GM23338 (cell line): ENCODE measurements at regions not wholly inside any gene's neighbourhood (a gene's known extent, or its start where the extent isn't known, plus 50 kb on each side); places are given as distances from the start of the nearest gene placed in this dataset.

Source experiments
- ATAC-seq: fragments of 200-7000 bp; cut with Tn5 transposase; 3 replicates; pipeline ENCODE4 v1.9.1; 2020
- DNase-seq: peaks from one replicate; pipeline ENCODE4 v3.0.0-alpha.2; 2015; ENCODE audit warnings: low spot score
- H2AFZ ChIP-seq: fragments of 200-600 bp; sonication (generic); 2 replicates; pipeline ENCODE4 v1.8.0; 2016; ENCODE audit warnings: antibody characterized with exemption, mild to moderate bottlenecking, moderate library complexity
- H3F3A ChIP-seq: fragments of 200-600 bp; sonication (generic); replicated peaks from 2 replicates; pipeline ENCODE4 v1.8.0; 2017; ENCODE audit warnings: antibody characterized with exemption, mixed run types, low read depth
- H3K27ac ChIP-seq: fragments of 200-600 bp; sonication (generic); 2 replicates; pipeline ENCODE4 v1.6.1; 2016; ENCODE audit warnings: low read depth
- H3K27me3 ChIP-seq: fragments of 200-600 bp; sonication (generic); 2 replicates; pipeline ENCODE4 v1.8.0; 2016; ENCODE audit warnings: mild to moderate bottlenecking, mixed run types, moderate library complexity; ENCODE audit not compliant: insufficient read depth
- H3K36me3 ChIP-seq: fragments of 200-600 bp; sonication (generic); 2 replicates; pipeline ENCODE4 v1.8.0; 2016; ENCODE audit warnings: mild to moderate bottlenecking; ENCODE audit not compliant: insufficient read depth
- H3K4me1 ChIP-seq: fragments of 200-600 bp; sonication (generic); 2 replicates; pipeline ENCODE4 v1.8.0; 2016; ENCODE audit warnings: mild to moderate bottlenecking, moderate library complexity; ENCODE audit not compliant: insufficient read depth
- H3K4me2 ChIP-seq: fragments of 200-600 bp; sonication (generic); 2 replicates; pipeline ENCODE4 v1.7.1; 2017; ENCODE audit warnings: mixed run types
- H3K4me3 ChIP-seq: fragments of 200-600 bp; sonication (generic); 2 replicates; pipeline ENCODE4 v1.6.1; 2016; ENCODE audit warnings: mixed run types
- H3K79me2 ChIP-seq: fragments of 200-600 bp; sonication (generic); replicated peaks from 2 replicates; pipeline ENCODE4 v1.8.0; 2017; ENCODE audit warnings: mild to moderate bottlenecking; ENCODE audit not compliant: insufficient read depth
- H3K9me2 ChIP-seq: fragments of 200-600 bp; sonication (generic); 2 replicates; pipeline ENCODE4 v1.8.0; 2017; ENCODE audit not compliant: insufficient read depth
- H4K20me1 ChIP-seq: fragments of 200-600 bp; sonication (generic); replicated peaks from 2 replicates; pipeline ENCODE4 v1.8.0; 2017; ENCODE audit warnings: mild to moderate bottlenecking; ENCODE audit not compliant: insufficient read depth
- H3K27ac Mint-ChIP-seq: 2 replicates; pipeline ENCODE4 v1.8.0; 2020; ENCODE audit warnings: inconsistent platforms, mild to moderate bottlenecking, moderate library complexity, mixed read lengths
- H3K27me3 Mint-ChIP-seq: 3 replicates; pipeline ENCODE4 v1.8.0; 2022; ENCODE audit warnings: low read depth, mild to moderate bottlenecking, moderate library complexity, mixed read lengths, inconsistent platforms; ENCODE audit not compliant: insufficient read depth, poor library complexity
- H3K36me3 Mint-ChIP-seq: 3 replicates; pipeline ENCODE4 v1.8.0; 2021; ENCODE audit warnings: low read depth, mild to moderate bottlenecking, inconsistent platforms, moderate library complexity, mixed read lengths
- H3K4me1 Mint-ChIP-seq: 3 replicates; pipeline ENCODE4 v1.8.0; 2020; ENCODE audit warnings: mild to moderate bottlenecking, inconsistent platforms, mixed read lengths
- H3K4me3 Mint-ChIP-seq: 3 replicates; pipeline ENCODE4 v1.8.0; 2021; ENCODE audit warnings: moderate library complexity, mild to moderate bottlenecking, inconsistent platforms, mixed read lengths
- H3K9me3 Mint-ChIP-seq: 3 replicates; pipeline ENCODE4 v1.8.0; 2020; ENCODE audit warnings: moderate library complexity, mild to moderate bottlenecking, inconsistent platforms, mixed read lengths
- CREB1 ChIP-seq: fragments of 250-450 bp; sonication (Bioruptor Pico); IDR thresholded peaks from 2 replicates; pipeline ENCODE4 v1.5.0; 2020; ENCODE audit warnings: low read depth, mild to moderate bottlenecking, moderate library complexity
- ETS1 ChIP-seq: IDR thresholded peaks from 2 replicates; pipeline ENCODE4 v1.6.1; 2016; ENCODE audit warnings: antibody characterized with exemption
- EZH2 ChIP-seq: fragments of 200-600 bp; sonication (generic); IDR thresholded peaks from one replicate; pipeline ENCODE4 v1.8.0; 2017; ENCODE audit warnings: antibody characterized with exemption, mild to moderate bottlenecking, low read depth; ENCODE audit not compliant: unreplicated experiment
- EZH2phosphoT487 ChIP-seq: fragments of 200-600 bp; sonication (generic); IDR thresholded peaks from one replicate; pipeline ENCODE4 v1.8.1; 2018; ENCODE audit warnings: antibody characterized with exemption; ENCODE audit not compliant: unreplicated experiment
- JUNB ChIP-seq: IDR thresholded peaks from one replicate; pipeline ENCODE4 v1.6.1; 2016; ENCODE audit warnings: antibody characterized with exemption; ENCODE audit not compliant: unreplicated experiment
- NANOG ChIP-seq: IDR thresholded peaks from 2 replicates; pipeline ENCODE4 v1.6.1; 2016; ENCODE audit warnings: antibody characterized with exemption, borderline replicate concordance
- POLR2AphosphoS5 ChIP-seq: IDR thresholded peaks from 2 replicates; pipeline ENCODE4 v1.6.1; 2016; ENCODE audit warnings: antibody characterized with exemption, low read depth
- STAT1 ChIP-seq: IDR thresholded peaks from one replicate; pipeline ENCODE4 v1.6.1; 2016; ENCODE audit warnings: antibody characterized with exemption; ENCODE audit not compliant: unreplicated experiment
- ZNF114 ChIP-seq: fragments of 250-450 bp; sonication (Bioruptor Pico); IDR thresholded peaks from 2 replicates; pipeline ENCODE4 v1.5.0; 2020; ENCODE audit warnings: mild to moderate bottlenecking, moderate library complexity
- ZNF331 ChIP-seq: fragments of 250-450 bp; sonication (Bioruptor Pico); IDR thresholded peaks from 2 replicates; pipeline ENCODE4 v1.5.0; 2020; ENCODE audit warnings: low read depth, mild to moderate bottlenecking, moderate library complexity
- TF ChIP-seq, protein P1 (sequence below): fragments of 250-450 bp; sonication (Bioruptor Pico); IDR thresholded peaks from 2 replicates; pipeline ENCODE4 v1.5.0; 2020; ENCODE audit warnings: mild to moderate bottlenecking, moderate library complexity
- TF ChIP-seq, protein P2 (sequence below), 2 experiments: fragments of 200-600 bp in 1 of 2; sonication (generic) in 1 of 2; conservative IDR thresholded peaks; 2 replicates each; pipeline versions ENCODE4 v1.5.1 to v1.6.1; 2016 to 2017; ENCODE audit warnings: antibody characterized with exemption in 2 of 2, low read depth in 2 of 2, mild to moderate bottlenecking in 2 of 2, moderate library complexity in 1 of 2
- TF ChIP-seq, protein P3 (sequence below): IDR thresholded peaks from one replicate; pipeline ENCODE4 v1.6.1; 2018; ENCODE audit warnings: antibody characterized with exemption; ENCODE audit not compliant: unreplicated experiment

DNA sequence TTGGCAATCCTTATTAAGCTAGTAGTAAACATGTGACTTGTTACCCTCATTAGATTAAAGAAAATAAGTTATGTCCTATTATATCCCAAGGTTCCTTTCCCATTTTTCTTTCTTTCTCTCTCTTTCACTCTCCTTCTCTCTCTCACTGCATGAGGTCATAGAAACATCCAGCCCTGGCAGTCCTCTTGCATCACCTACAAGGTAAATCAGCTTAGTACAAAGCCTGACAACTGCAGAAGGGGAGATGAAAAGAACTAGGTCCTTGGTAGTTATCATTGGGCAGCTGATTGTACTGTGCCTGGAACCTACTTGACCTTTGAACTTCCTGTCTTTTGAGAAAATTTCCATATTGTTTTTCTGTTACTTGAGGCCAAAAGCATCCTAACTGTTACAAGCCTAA, 307.9 kb upstream of the SP8 start:
- Mint-ChIP-seq H3K4me3 (no peak overlapping the region), H3K36me3 (no peaks in the 10 kb centered on the region), H3K27me3 (peaks cover 3% of the 10 kb centered on the region), H3K4me1 (peaks cover 8% of the 10 kb centered on the region), H3K9me3 (no peaks in the 10 kb centered on the region; the same call in 2 of the 3 replicates), H3K27ac (no peak overlapping the region)
- Histone ChIP-seq H3K79me2 (no peaks in the 10 kb centered on the region), H3K27ac (no peak overlapping the region), H4K20me1 (no peaks in the 10 kb centered on the region), H3F3A (no peaks in the 10 kb centered on the region), H3K27me3 (no peaks in the 10 kb centered on the region), H3K4me3 (no peak overlapping the region), H3K4me2 (no peak overlapping the region), H2AFZ (peak overlapping the region; percentile 67; the same call in 1 of the 2 replicates), H3K9me2 (peaks cover 5% of the 10 kb centered on the region; the same call in 1 of the 2 replicates), H3K36me3 (no peaks in the 10 kb centered on the region), H3K4me1 (0 out of 2 replicates have a peak, but pooled peaks cover 5% of the 10 kb centered on the region)
- ATAC-seq (no peak), DNase-seq (no peak)
- TF ChIP-seq, protein P1, sequence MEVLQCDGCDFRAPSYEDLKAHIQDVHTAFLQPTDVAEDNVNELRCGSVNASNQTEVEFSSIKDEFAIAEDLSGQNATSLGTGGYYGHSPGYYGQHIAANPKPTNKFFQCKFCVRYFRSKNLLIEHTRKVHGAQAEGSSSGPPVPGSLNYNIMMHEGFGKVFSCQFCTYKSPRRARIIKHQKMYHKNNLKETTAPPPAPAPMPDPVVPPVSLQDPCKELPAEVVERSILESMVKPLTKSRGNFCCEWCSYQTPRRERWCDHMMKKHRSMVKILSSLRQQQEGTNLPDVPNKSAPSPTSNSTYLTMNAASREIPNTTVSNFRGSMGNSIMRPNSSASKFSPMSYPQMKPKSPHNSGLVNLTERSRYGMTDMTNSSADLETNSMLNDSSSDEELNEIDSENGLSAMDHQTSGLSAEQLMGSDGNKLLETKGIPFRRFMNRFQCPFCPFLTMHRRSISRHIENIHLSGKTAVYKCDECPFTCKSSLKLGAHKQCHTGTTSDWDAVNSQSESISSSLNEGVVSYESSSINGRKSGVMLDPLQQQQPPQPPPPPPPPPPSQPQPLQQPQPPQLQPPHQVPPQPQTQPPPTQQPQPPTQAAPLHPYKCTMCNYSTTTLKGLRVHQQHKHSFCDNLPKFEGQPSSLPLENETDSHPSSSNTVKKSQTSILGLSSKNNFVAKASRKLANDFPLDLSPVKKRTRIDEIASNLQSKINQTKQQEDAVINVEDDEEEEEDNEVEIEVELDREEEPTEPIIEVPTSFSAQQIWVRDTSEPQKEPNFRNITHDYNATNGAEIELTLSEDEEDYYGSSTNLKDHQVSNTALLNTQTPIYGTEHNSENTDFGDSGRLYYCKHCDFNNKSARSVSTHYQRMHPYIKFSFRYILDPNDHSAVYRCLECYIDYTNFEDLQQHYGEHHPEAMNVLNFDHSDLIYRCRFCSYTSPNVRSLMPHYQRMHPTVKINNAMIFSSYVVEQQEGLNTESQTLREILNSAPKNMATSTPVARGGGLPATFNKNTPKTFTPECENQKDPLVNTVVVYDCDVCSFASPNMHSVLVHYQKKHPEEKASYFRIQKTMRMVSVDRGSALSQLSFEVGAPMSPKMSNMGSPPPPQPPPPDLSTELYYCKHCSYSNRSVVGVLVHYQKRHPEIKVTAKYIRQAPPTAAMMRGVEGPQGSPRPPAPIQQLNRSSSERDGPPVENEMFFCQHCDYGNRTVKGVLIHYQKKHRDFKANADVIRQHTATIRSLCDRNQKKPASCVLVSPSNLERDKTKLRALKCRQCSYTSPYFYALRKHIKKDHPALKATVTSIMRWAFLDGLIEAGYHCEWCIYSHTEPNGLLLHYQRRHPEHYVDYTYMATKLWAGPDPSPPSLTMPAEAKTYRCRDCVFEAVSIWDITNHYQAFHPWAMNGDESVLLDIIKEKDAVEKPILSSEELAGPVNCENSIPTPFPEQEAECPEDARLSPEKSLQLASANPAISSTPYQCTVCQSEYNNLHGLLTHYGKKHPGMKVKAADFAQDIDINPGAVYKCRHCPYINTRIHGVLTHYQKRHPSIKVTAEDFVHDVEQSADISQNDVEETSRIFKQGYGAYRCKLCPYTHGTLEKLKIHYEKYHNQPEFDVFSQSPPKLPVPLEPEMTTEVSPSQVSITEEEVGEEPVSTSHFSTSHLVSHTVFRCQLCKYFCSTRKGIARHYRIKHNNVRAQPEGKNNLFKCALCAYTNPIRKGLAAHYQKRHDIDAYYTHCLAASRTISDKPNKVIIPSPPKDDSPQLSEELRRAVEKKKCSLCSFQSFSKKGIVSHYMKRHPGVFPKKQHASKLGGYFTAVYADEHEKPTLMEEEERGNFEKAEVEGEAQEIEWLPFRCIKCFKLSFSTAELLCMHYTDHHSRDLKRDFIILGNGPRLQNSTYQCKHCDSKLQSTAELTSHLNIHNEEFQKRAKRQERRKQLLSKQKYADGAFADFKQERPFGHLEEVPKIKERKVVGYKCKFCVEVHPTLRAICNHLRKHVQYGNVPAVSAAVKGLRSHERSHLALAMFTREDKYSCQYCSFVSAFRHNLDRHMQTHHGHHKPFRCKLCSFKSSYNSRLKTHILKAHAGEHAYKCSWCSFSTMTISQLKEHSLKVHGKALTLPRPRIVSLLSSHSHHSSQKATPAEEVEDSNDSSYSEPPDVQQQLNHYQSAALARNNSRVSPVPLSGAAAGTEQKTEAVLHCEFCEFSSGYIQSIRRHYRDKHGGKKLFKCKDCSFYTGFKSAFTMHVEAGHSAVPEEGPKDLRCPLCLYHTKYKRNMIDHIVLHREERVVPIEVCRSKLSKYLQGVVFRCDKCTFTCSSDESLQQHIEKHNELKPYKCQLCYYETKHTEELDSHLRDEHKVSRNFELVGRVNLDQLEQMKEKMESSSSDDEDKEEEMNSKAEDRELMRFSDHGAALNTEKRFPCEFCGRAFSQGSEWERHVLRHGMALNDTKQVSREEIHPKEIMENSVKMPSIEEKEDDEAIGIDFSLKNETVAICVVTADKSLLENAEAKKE (CRISPR knock-in tag), result no peak
- TF ChIP-seq ZNF331 (CRISPR knock-in tag), result no peak
- no peak for TF ChIP-seq EZH2
- TF ChIP-seq JUNB, result no peak
- TF ChIP-seq, protein P2, sequence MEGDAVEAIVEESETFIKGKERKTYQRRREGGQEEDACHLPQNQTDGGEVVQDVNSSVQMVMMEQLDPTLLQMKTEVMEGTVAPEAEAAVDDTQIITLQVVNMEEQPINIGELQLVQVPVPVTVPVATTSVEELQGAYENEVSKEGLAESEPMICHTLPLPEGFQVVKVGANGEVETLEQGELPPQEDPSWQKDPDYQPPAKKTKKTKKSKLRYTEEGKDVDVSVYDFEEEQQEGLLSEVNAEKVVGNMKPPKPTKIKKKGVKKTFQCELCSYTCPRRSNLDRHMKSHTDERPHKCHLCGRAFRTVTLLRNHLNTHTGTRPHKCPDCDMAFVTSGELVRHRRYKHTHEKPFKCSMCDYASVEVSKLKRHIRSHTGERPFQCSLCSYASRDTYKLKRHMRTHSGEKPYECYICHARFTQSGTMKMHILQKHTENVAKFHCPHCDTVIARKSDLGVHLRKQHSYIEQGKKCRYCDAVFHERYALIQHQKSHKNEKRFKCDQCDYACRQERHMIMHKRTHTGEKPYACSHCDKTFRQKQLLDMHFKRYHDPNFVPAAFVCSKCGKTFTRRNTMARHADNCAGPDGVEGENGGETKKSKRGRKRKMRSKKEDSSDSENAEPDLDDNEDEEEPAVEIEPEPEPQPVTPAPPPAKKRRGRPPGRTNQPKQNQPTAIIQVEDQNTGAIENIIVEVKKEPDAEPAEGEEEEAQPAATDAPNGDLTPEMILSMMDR (conservative IDR thresholded peaks at IDR 0.05; ENCODE audit: low read depth in 2 of 2), result no peak
- no peak for TF ChIP-seq ETS1
- TF ChIP-seq EZH2phosphoT487, result no peak
- TF ChIP-seq ZNF114 (CRISPR knock-in tag), result no peak
- TF ChIP-seq STAT1, result no peak
- TF ChIP-seq, protein P3, sequence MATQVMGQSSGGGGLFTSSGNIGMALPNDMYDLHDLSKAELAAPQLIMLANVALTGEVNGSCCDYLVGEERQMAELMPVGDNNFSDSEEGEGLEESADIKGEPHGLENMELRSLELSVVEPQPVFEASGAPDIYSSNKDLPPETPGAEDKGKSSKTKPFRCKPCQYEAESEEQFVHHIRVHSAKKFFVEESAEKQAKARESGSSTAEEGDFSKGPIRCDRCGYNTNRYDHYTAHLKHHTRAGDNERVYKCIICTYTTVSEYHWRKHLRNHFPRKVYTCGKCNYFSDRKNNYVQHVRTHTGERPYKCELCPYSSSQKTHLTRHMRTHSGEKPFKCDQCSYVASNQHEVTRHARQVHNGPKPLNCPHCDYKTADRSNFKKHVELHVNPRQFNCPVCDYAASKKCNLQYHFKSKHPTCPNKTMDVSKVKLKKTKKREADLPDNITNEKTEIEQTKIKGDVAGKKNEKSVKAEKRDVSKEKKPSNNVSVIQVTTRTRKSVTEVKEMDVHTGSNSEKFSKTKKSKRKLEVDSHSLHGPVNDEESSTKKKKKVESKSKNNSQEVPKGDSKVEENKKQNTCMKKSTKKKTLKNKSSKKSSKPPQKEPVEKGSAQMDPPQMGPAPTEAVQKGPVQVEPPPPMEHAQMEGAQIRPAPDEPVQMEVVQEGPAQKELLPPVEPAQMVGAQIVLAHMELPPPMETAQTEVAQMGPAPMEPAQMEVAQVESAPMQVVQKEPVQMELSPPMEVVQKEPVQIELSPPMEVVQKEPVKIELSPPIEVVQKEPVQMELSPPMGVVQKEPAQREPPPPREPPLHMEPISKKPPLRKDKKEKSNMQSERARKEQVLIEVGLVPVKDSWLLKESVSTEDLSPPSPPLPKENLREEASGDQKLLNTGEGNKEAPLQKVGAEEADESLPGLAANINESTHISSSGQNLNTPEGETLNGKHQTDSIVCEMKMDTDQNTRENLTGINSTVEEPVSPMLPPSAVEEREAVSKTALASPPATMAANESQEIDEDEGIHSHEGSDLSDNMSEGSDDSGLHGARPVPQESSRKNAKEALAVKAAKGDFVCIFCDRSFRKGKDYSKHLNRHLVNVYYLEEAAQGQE, result no peak
- TF ChIP-seq POLR2AphosphoS5, result no peak
- TF ChIP-seq NANOG, result no peak
- TF ChIP-seq CREB1, result no peak
